ENCODE measurements at regions not wholly inside any gene's neighbourhood (a gene's known extent, or its start where the extent isn't known, plus 50 kb on each side); places are given as distances from the start of the nearest gene placed in this dataset.

- Histone ChIP-seq H3K4me2 (ENCODE audit: unreplicated experiment) (no peak overlapping the region), H3K9me3 (ENCODE audit: low read depth) (no peaks in the 10 kb centered on the region), H3F3A (ENCODE audit: insufficient read depth) (peaks cover 21% of the 10 kb centered on the region), H2AFZ (no peak overlapping the region), H3K27me3 (replicated peaks; ENCODE audit: insufficient read depth) (no peaks in the 10 kb centered on the region), H4K20me1 (ENCODE audit: insufficient read depth) (no peaks in the 10 kb centered on the region), H3K9ac (no peak overlapping the region), H3K79me2 (ENCODE audit: insufficient read depth) (no peaks in the 10 kb centered on the region), H3K4me3 (no peak overlapping the region), H3K9me2 (ENCODE audit: insufficient read depth) (no peaks in the 10 kb centered on the region), H3K27ac (no peak overlapping the region), H3K36me3 (ENCODE audit: low read depth) (no peaks in the 10 kb centered on the region), H3K4me1 (ENCODE audit: insufficient read depth) (peaks cover 16% of the 10 kb centered on the region)
- 24 to 34% methylated on average over 3 of the region's 3 CpGs for WGBS, 2 experiments (ENCODE audit: low coverage in 1 of 2, low lambda C conversion rate in 2 of 2, missing lambda C conversion rate in 2 of 2)
- in situ Hi-C loops (cut with MboI), result no loop called here
- TF ChIP-seq EZH2 (IDR thresholded peaks at IDR 0.05; ENCODE audit: insufficient read depth, poor library complexity, severe bottlenecking), result no peak
- TF ChIP-seq EZH2phosphoT487 (IDR thresholded peaks at IDR 0.05; ENCODE audit: insufficient read depth, low read depth), result no peak
- DNase-seq, result no peak
Observed at GRCh38 chr1:96256130-96256790, 465.3 kb upstream of the PTBP2 start.

GRCh38 chr1:96259399-96259798 is 462.2 kb upstream of the PTBP2 start:
- in situ Hi-C loops (cut with MboI), result no loop called here
- TF ChIP-seq EZH2 (IDR thresholded peaks at IDR 0.05; ENCODE audit: insufficient read depth, poor library complexity, severe bottlenecking) (no peak), EZH2phosphoT487 (IDR thresholded peaks at IDR 0.05; ENCODE audit: insufficient read depth, low read depth) (no peak)
- Histone ChIP-seq H3K9me3 (ENCODE audit: low read depth) (no peaks in the 10 kb centered on the region), H3K4me1 (ENCODE audit: insufficient read depth) (no peaks in the 10 kb centered on the region), H3K27ac (no peak overlapping the region), H3K9ac (no peak overlapping the region), H3F3A (ENCODE audit: insufficient read depth) (no peaks in the 10 kb centered on the region), H2AFZ (no peak overlapping the region), H4K20me1 (ENCODE audit: insufficient read depth) (no peaks in the 10 kb centered on the region), H3K27me3 (replicated peaks; ENCODE audit: insufficient read depth) (no peaks in the 10 kb centered on the region), H3K4me2 (ENCODE audit: unreplicated experiment) (no peak overlapping the region), H3K79me2 (ENCODE audit: insufficient read depth) (no peaks in the 10 kb centered on the region), H3K9me2 (ENCODE audit: insufficient read depth) (no peaks in the 10 kb centered on the region), H3K4me3 (no peak overlapping the region), H3K36me3 (ENCODE audit: low read depth) (no peaks in the 10 kb centered on the region)
- 65 to 74% methylated on average over 2 of the region's 2 CpGs for WGBS, 2 experiments (ENCODE audit: low coverage in 1 of 2, low lambda C conversion rate in 2 of 2, missing lambda C conversion rate in 2 of 2)
- DNase-seq, result no peak

DNA sequence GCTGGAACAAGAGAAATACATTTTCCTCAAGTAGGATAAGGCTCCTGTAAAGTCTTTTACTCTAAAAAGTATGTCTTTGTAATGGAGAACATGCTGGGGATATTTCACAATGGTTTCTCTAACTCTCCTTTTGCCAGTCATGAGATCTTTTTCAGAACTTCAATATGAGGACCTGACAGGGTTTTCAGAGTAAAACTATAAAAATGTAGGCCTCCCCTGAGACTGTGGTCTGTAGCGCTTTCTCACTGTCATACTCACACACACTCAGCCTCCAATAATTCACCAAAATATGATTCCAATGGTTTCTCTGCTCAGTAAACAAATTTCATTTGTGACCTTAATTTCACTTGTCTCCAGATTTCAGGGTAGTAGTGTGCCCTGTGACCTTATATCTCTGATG is 440.1 kb upstream of the PTBP2 start:
- no peaks in the 10 kb centered on the region for H3K9me2 ChIP-seq (ENCODE audit: insufficient read depth)
- H3K4me2 ChIP-seq (ENCODE audit: unreplicated experiment), result no peak overlapping the region
- no peak overlapping the region for H3K27ac ChIP-seq
- no peaks in the 10 kb centered on the region for H3K9me3 ChIP-seq (ENCODE audit: low read depth)
- H3K4me1 ChIP-seq (ENCODE audit: insufficient read depth), result no peaks in the 10 kb centered on the region
- no peak overlapping the region for H3K9ac ChIP-seq
- H3K79me2 ChIP-seq (ENCODE audit: insufficient read depth), result no peaks in the 10 kb centered on the region
- H4K20me1 ChIP-seq (ENCODE audit: insufficient read depth), result no peaks in the 10 kb centered on the region
- H3K36me3 ChIP-seq (ENCODE audit: low read depth), result no peaks in the 10 kb centered on the region
- H3F3A ChIP-seq (ENCODE audit: insufficient read depth), result no peaks in the 10 kb centered on the region
- 92 to 94% methylated on average over 1 of the region's 1 CpG for WGBS, 2 experiments (ENCODE audit: low coverage in 1 of 2, low lambda C conversion rate in 2 of 2, missing lambda C conversion rate in 2 of 2)
- no peaks in the 10 kb centered on the region for H3K27me3 ChIP-seq (replicated peaks; ENCODE audit: insufficient read depth)
- H2AFZ ChIP-seq, result no peak overlapping the region
- H3K4me3 ChIP-seq, result no peak overlapping the region
- in situ Hi-C loops (cut with MboI), result no loop called here
- TF ChIP-seq EZH2 (IDR thresholded peaks at IDR 0.05; ENCODE audit: insufficient read depth, poor library complexity, severe bottlenecking) (no peak), EZH2phosphoT487 (IDR thresholded peaks at IDR 0.05; ENCODE audit: insufficient read depth, low read depth) (no peak)
- peak; percentile 7 for DNase-seq

DNA sequence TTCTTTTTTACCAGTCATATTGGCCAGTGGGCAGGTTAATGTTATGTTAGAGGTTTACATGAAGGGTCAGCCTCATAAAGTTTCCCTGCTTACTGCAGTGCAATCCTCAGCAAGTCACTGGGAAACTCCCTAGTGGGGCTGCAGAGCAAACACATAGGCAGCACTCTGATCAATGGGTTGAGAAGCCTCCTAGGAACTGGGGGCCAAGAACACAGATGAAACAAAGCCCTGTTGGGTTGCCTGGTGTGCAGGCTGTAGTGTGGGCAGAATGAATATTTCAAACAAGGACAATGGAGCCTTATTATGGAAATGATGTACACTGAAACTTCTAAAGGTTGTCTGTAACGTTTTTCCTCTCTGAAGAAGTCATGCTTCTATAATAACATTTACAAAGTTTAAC is 431.6 kb upstream of the PTBP2 start:
- H4K20me1 ChIP-seq (ENCODE audit: insufficient read depth), result no peaks in the 10 kb centered on the region
- H3K27ac ChIP-seq, result no peak overlapping the region
- H3K4me1 ChIP-seq (ENCODE audit: insufficient read depth), result no peaks in the 10 kb centered on the region
- in situ Hi-C loops (cut with MboI), result no loop called here
- no peaks in the 10 kb centered on the region for H3K36me3 ChIP-seq (ENCODE audit: low read depth)
- no peak for TF ChIP-seq EZH2phosphoT487 (IDR thresholded peaks at IDR 0.05; ENCODE audit: insufficient read depth, low read depth)
- no peak for TF ChIP-seq EZH2 (IDR thresholded peaks at IDR 0.05; ENCODE audit: insufficient read depth, poor library complexity, severe bottlenecking)
- H2AFZ ChIP-seq, result no peak overlapping the region
- H3K79me2 ChIP-seq (ENCODE audit: insufficient read depth), result no peaks in the 10 kb centered on the region
- no peaks in the 10 kb centered on the region for H3F3A ChIP-seq (ENCODE audit: insufficient read depth)
- H3K9ac ChIP-seq, result no peak overlapping the region
- H3K27me3 ChIP-seq (replicated peaks; ENCODE audit: insufficient read depth), result no peaks in the 10 kb centered on the region
- H3K4me2 ChIP-seq (ENCODE audit: unreplicated experiment), result no peak overlapping the region
- no peaks in the 10 kb centered on the region for H3K9me2 ChIP-seq (ENCODE audit: insufficient read depth)
- H3K9me3 ChIP-seq (ENCODE audit: low read depth), result no peaks in the 10 kb centered on the region
- no peak for DNase-seq
- H3K4me3 ChIP-seq, result no peak overlapping the region
- 36 to 58% methylated on average over 1 of the region's 1 CpG for WGBS, 2 experiments (ENCODE audit: low coverage in 1 of 2, low lambda C conversion rate in 2 of 2, missing lambda C conversion rate in 2 of 2)

DNA sequence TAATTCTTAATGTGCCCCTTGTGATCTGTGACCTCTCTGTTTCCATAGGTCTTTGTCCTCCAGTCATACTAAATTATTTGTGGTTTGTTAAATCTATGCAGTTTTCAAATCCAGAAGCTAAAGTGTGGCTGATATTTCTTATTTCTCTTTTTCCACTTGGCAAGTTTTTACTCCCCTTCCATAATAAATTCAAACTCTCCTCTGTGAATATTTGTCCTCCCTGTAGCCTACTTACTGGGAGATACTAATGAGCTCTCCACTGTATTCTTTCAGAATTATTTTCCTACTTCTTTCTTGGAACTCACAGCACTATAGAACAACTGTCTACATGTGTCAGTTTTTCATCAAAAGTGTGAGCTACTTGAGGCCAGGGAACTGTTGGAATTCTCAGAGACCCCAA is 430.8 kb upstream of the PTBP2 start:
- no peak for DNase-seq
- in situ Hi-C loops (cut with MboI), result no loop called here
- H3K4me3 ChIP-seq, result no peak overlapping the region
- H3K4me2 ChIP-seq (ENCODE audit: unreplicated experiment), result no peak overlapping the region
- H4K20me1 ChIP-seq (ENCODE audit: insufficient read depth), result no peaks in the 10 kb centered on the region
- no peaks in the 10 kb centered on the region for H3K9me3 ChIP-seq (ENCODE audit: low read depth)
- H3K9me2 ChIP-seq (ENCODE audit: insufficient read depth), result no peaks in the 10 kb centered on the region
- no peak for TF ChIP-seq EZH2phosphoT487 (IDR thresholded peaks at IDR 0.05; ENCODE audit: insufficient read depth, low read depth)
- TF ChIP-seq EZH2 (IDR thresholded peaks at IDR 0.05; ENCODE audit: insufficient read depth, poor library complexity, severe bottlenecking), result no peak
- H3K4me1 ChIP-seq (ENCODE audit: insufficient read depth), result no peaks in the 10 kb centered on the region
- no peaks in the 10 kb centered on the region for H3F3A ChIP-seq (ENCODE audit: insufficient read depth)
- no peak overlapping the region for H3K9ac ChIP-seq
- H3K36me3 ChIP-seq (ENCODE audit: low read depth), result no peaks in the 10 kb centered on the region
- H3K27me3 ChIP-seq (replicated peaks; ENCODE audit: insufficient read depth), result no peaks in the 10 kb centered on the region
- no peaks in the 10 kb centered on the region for H3K79me2 ChIP-seq (ENCODE audit: insufficient read depth)
- H2AFZ ChIP-seq, result no peak overlapping the region
- no peak overlapping the region for H3K27ac ChIP-seq
